Panc1 (cell line): ENCODE measurements at regions not wholly inside any gene's neighbourhood (a gene's known extent, or its start where the extent isn't known, plus 50 kb on each side); places are given as distances from the start of the nearest gene placed in this dataset.

Experiments used
- ATAC-seq: fragments of 200-7000 bp; cut with Tn5 transposase; 2 replicates; pipeline ENCODE4 v1.9.1; 2020; ENCODE audit warnings: mild to moderate bottlenecking, moderate library complexity
- BruUV-seq: library from RNA; stranded (reverse); fragments of 400-500 nt; replicated peaks from 2 replicates; lab custom pipeline; 2021; lab: Mats Ljungman, UMichigan
- CTCF ChIA-PET: fragments of 300-600 bp; sonication (Branson Sonifier 250); formaldehyde crosslinking; loops from one replicate; lab custom pipeline; 2022; ENCODE audit warnings: antibody characterized with exemption; lab: Charles Lee
- POLR2A ChIA-PET: fragments of 300-600 bp; sonication (Branson Sonifier 250); formaldehyde crosslinking; loops from one replicate; lab custom pipeline; 2022; ENCODE audit warnings: antibody characterized with exemption; lab: Charles Lee
- DNase-seq: peaks from one replicate; pipeline ENCODE4 v3.0.0-alpha.2; 2010; ENCODE audit warnings: low read depth, low spot score
- H3K27ac ChIP-seq: 2 replicates; pipeline ENCODE4 v1.5.1; 2011; ENCODE audit warnings: mild to moderate bottlenecking, low read length, inconsistent platforms
- H3K27me3 ChIP-seq: fragments of 200-500 bp; sonication (Bioruptor generic); 2 replicates; pipeline ENCODE4 v1.6.0; 2014; ENCODE audit warnings: low read length, inconsistent platforms; ENCODE audit not compliant: control insufficient read depth, insufficient read depth
- H3K36me3 ChIP-seq: fragments of 200-500 bp; sonication (Bioruptor generic); 2 replicates; pipeline ENCODE4 v1.5.1; 2014; ENCODE audit warnings: inconsistent platforms, mild to moderate bottlenecking, low read length, moderate library complexity; ENCODE audit not compliant: control insufficient read depth, insufficient read depth
- H3K4me1 ChIP-seq: 2 replicates; pipeline ENCODE4 v1.5.1; 2011; ENCODE audit warnings: inconsistent platforms, mild to moderate bottlenecking, low read length, moderate library complexity; ENCODE audit not compliant: control insufficient read depth, insufficient read depth
- H3K4me3 ChIP-seq, 2 experiments: 2 replicates each; pipeline ENCODE4 v1.5.1; 2011 to 2012; ENCODE audit warnings: low read depth in 2 of 2, low read length in 2 of 2, mild to moderate bottlenecking in 2 of 2, inconsistent platforms in 1 of 2, moderate library complexity in 1 of 2
- H3K9me3 ChIP-seq: fragments of 200-500 bp; sonication (Bioruptor generic); 2 replicates; pipeline ENCODE4 v1.5.1; 2014; ENCODE audit warnings: low read depth, mild to moderate bottlenecking, inconsistent platforms, low read length, moderate library complexity; ENCODE audit not compliant: control insufficient read depth, insufficient read depth
- CTCF ChIP-seq: fragments of 450-650 bp; IDR thresholded peaks from 2 replicates; pipeline ENCODE4 v1.5.1; 2017; ENCODE audit warnings: mild to moderate bottlenecking
- POLR2AphosphoS5 ChIP-seq: IDR thresholded peaks from 2 replicates; pipeline ENCODE4 v1.6.1; 2012; ENCODE audit warnings: mild to moderate bottlenecking, low read depth, low read length, moderate library complexity
- REST ChIP-seq, 2 experiments: IDR thresholded peaks; 2 replicates each; pipeline ENCODE4 v1.6.1; 2011 to 2012; ENCODE audit warnings: low read depth in 2 of 2, control low read depth in 1 of 2, low read length in 1 of 2, mild to moderate bottlenecking in 1 of 2, moderate library complexity in 1 of 2; ENCODE audit not compliant: insufficient read depth in 1 of 2
- SIN3A ChIP-seq: IDR thresholded peaks from 2 replicates; pipeline ENCODE4 v1.6.1; 2012; ENCODE audit warnings: low read depth, mild to moderate bottlenecking, low read length, moderate library complexity, borderline replicate concordance; ENCODE audit not compliant: insufficient read depth
- TCF7L2 ChIP-seq: IDR thresholded peaks from 2 replicates; pipeline ENCODE4 v1.6.1; 2011; ENCODE audit warnings: mild to moderate bottlenecking, low read depth, low read length, inconsistent platforms
- in situ Hi-C: cut with HindIII; loops from 2 replicates; pipeline ENCODE4 v1.10.0; 2016; ENCODE audit warnings: low sequenced_read_pairs, low pct_unique_long_range_greater_than_20kb
- intact Hi-C: fragments of 100-400 bp; cut with micrococcal nuclease; formaldehyde crosslinking; loops from one replicate; pipeline ENCODE4 v1.10.0; 2022; ENCODE audit not compliant: unreplicated experiment

GRCh38 chr18:78611869-78612268 lies 367.7 kb upstream of the SALL3 start:
- CTCF ChIA-PET = no interaction called here
- Histone ChIP-seq H3K4me3 (no peak overlapping the region), H3K9me3 (no peaks in the 10 kb centered on the region), H3K36me3 (no peaks in the 10 kb centered on the region), H3K27me3 (peaks cover 2% of the 10 kb centered on the region; the same call in 1 of the 2 replicates), H3K4me1 (no peaks in the 10 kb centered on the region), H3K27ac (no peak overlapping the region)
- no peak for TF ChIP-seq REST (IDR thresholded peaks at IDR 0.05; ENCODE audit: insufficient read depth in 1 of 2, low read depth in 2 of 2, low read length in 1 of 2)
- no peak for TF ChIP-seq TCF7L2
- TF ChIP-seq SIN3A = no peak
- no peak for TF ChIP-seq POLR2AphosphoS5
- no peak for TF ChIP-seq CTCF
- no peak for ATAC-seq
- POLR2A ChIA-PET = no interaction called here
- no peak for DNase-seq
- in situ Hi-C loops (no loop called here), intact Hi-C loops (no loop called here)
- no TSS peak for BruUV-seq

GRCh38 chr18:78612318-78612717 lies 367.3 kb upstream of the SALL3 start:
- Histone ChIP-seq H3K36me3 (no peaks in the 10 kb centered on the region), H3K4me1 (no peaks in the 10 kb centered on the region), H3K27me3 (peaks cover 2% of the 10 kb centered on the region; the same call in 1 of the 2 replicates), H3K27ac (no peak overlapping the region), H3K9me3 (no peaks in the 10 kb centered on the region), H3K4me3 (no peak overlapping the region)
- in situ Hi-C loops = no loop called here
- no TSS peak for BruUV-seq
- ATAC-seq (no peak), DNase-seq (no peak)
- intact Hi-C loops = no loop called here
- ChIA-PET POLR2A (no interaction called here), CTCF (no interaction called here)
- TF ChIP-seq TCF7L2 (no peak), POLR2AphosphoS5 (no peak), REST (IDR thresholded peaks at IDR 0.05; ENCODE audit: insufficient read depth in 1 of 2, low read depth in 2 of 2, low read length in 1 of 2) (no peak), CTCF (no peak), SIN3A (no peak)
